ENCODE measurements at regions not wholly inside any gene's neighbourhood (a gene's known extent, or its start where the extent isn't known, plus 50 kb on each side); places are given as distances from the start of the nearest gene placed in this dataset.

DNA sequence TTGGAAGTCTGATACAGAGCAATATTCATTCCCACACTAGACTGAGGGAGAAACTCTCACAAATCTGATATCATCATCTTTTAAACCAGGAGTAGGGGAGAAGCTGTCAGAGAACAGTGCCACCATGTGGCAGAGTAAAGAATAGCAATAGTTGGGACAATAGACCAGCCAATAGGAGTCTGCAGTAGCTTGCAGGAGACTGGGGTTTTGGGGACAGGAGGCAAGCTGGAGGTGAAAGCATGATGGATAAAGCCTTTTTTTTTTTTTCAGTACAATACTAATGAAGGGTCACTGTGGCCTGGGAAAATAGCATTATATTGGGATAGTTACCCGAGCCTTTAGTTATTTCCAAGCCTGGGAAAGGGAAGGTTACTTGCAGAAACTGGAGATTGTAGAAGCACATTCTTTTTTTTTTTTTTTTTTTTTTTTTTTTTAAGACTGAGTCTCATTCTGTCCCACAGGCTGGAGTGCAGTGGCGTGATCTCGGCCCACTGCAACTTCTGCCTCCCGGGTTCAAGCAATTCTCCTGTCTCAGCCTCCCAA, 120.7 kb downstream of the S1PR1 start:
- ATAC-seq = peak; percentile 100
- TF ChIP-seq ZFP3 (CRISPR knock-in tag; IDR thresholded peaks at IDR 0.05) = no peak
- TF ChIP-seq, protein P1, sequence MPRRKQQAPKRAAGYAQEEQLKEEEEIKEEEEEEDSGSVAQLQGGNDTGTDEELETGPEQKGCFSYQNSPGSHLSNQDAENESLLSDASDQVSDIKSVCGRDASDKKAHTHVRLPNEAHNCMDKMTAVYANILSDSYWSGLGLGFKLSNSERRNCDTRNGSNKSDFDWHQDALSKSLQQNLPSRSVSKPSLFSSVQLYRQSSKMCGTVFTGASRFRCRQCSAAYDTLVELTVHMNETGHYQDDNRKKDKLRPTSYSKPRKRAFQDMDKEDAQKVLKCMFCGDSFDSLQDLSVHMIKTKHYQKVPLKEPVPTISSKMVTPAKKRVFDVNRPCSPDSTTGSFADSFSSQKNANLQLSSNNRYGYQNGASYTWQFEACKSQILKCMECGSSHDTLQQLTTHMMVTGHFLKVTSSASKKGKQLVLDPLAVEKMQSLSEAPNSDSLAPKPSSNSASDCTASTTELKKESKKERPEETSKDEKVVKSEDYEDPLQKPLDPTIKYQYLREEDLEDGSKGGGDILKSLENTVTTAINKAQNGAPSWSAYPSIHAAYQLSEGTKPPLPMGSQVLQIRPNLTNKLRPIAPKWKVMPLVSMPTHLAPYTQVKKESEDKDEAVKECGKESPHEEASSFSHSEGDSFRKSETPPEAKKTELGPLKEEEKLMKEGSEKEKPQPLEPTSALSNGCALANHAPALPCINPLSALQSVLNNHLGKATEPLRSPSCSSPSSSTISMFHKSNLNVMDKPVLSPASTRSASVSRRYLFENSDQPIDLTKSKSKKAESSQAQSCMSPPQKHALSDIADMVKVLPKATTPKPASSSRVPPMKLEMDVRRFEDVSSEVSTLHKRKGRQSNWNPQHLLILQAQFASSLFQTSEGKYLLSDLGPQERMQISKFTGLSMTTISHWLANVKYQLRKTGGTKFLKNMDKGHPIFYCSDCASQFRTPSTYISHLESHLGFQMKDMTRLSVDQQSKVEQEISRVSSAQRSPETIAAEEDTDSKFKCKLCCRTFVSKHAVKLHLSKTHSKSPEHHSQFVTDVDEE (CRISPR knock-in tag; IDR thresholded peaks at IDR 0.05) = no peak
- TF ChIP-seq, protein P2, sequence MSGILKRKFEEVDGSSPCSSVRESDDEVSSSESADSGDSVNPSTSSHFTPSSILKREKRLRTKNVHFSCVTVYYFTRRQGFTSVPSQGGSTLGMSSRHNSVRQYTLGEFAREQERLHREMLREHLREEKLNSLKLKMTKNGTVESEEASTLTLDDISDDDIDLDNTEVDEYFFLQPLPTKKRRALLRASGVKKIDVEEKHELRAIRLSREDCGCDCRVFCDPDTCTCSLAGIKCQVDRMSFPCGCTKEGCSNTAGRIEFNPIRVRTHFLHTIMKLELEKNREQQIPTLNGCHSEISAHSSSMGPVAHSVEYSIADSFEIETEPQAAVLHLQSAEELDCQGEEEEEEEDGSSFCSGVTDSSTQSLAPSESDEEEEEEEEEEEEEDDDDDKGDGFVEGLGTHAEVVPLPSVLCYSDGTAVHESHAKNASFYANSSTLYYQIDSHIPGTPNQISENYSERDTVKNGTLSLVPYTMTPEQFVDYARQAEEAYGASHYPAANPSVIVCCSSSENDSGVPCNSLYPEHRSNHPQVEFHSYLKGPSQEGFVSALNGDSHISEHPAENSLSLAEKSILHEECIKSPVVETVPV (CRISPR knock-in tag; IDR thresholded peaks at IDR 0.05) = no peak
- TF ChIP-seq ZNF565 (CRISPR knock-in tag; conservative IDR thresholded peaks at IDR 0.05; ENCODE audit: low read depth) = no peak
- TF ChIP-seq, protein P3, sequence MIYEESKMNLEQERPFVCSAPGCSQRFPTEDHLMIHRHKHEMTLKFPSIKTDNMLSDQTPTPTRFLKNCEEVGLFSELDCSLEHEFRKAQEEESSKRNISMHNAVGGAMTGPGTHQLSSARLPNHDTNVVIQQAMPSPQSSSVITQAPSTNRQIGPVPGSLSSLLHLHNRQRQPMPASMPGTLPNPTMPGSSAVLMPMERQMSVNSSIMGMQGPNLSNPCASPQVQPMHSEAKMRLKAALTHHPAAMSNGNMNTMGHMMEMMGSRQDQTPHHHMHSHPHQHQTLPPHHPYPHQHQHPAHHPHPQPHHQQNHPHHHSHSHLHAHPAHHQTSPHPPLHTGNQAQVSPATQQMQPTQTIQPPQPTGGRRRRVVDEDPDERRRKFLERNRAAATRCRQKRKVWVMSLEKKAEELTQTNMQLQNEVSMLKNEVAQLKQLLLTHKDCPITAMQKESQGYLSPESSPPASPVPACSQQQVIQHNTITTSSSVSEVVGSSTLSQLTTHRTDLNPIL (CRISPR knock-in tag; IDR thresholded peaks at IDR 0.05; ENCODE audit: low read depth) = no peak
- TF ChIP-seq RARB (CRISPR knock-in tag; IDR thresholded peaks at IDR 0.05) = no peak
- TF ChIP-seq ESRRG (CRISPR knock-in tag; IDR thresholded peaks at IDR 0.05) = no peak
- no peak for TF ChIP-seq GLIS3 (CRISPR knock-in tag; IDR thresholded peaks at IDR 0.05)
- no peak for TF ChIP-seq TCF4 (CRISPR knock-in tag; IDR thresholded peaks at IDR 0.05; ENCODE audit: borderline replicate concordance)

DNA sequence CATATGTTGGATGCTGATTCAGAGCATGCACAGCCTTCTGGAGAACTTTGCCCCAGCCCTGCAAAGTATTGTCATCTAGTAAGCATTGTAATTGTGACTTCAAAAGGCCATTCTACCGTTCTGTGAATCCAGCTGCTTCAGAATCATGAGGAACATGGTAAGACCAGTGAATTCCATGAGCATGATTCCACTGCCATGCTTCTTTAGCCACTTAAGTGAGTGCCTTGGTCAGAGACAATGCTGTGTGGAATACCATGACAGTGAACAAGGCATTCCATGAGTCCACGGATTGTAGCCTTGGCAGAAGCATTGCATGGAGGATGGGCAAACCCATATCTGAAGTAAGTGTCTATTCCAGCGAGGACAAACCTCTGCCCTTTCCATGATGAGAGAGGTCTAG, 123.7 kb downstream of the S1PR1 start:
- no peak for ATAC-seq
- TF ChIP-seq ARNTL (CRISPR knock-in tag; IDR thresholded peaks at IDR 0.05; ENCODE audit: borderline replicate concordance, low read depth) = no peak
- TF ChIP-seq, protein P4, sequence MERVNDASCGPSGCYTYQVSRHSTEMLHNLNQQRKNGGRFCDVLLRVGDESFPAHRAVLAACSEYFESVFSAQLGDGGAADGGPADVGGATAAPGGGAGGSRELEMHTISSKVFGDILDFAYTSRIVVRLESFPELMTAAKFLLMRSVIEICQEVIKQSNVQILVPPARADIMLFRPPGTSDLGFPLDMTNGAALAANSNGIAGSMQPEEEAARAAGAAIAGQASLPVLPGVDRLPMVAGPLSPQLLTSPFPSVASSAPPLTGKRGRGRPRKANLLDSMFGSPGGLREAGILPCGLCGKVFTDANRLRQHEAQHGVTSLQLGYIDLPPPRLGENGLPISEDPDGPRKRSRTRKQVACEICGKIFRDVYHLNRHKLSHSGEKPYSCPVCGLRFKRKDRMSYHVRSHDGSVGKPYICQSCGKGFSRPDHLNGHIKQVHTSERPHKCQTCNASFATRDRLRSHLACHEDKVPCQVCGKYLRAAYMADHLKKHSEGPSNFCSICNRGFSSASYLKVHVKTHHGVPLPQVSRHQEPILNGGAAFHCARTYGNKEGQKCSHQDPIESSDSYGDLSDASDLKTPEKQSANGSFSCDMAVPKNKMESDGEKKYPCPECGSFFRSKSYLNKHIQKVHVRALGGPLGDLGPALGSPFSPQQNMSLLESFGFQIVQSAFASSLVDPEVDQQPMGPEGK (CRISPR knock-in tag; IDR thresholded peaks at IDR 0.05; ENCODE audit: borderline replicate concordance) = no peak
- TF ChIP-seq ZNF8 (CRISPR knock-in tag; IDR thresholded peaks at IDR 0.05) = no peak
- TF ChIP-seq SNAI2 (CRISPR knock-in tag; IDR thresholded peaks at IDR 0.05) = no peak
- TF ChIP-seq, protein P3 (CRISPR knock-in tag; IDR thresholded peaks at IDR 0.05; ENCODE audit: low read depth) = no peak
- TF ChIP-seq, protein P1 (CRISPR knock-in tag; IDR thresholded peaks at IDR 0.05) = no peak
- TF ChIP-seq ZNF70 (CRISPR knock-in tag; IDR thresholded peaks at IDR 0.05) = no peak
- no peak for TF ChIP-seq ZC3H10 (CRISPR knock-in tag; IDR thresholded peaks at IDR 0.05)
- TF ChIP-seq ZFP3 (CRISPR knock-in tag; IDR thresholded peaks at IDR 0.05) = no peak
- TF ChIP-seq ZNF565 (CRISPR knock-in tag; conservative IDR thresholded peaks at IDR 0.05; ENCODE audit: low read depth) = no peak
- TF ChIP-seq RARB (CRISPR knock-in tag; IDR thresholded peaks at IDR 0.05) = no peak
- TF ChIP-seq CSDC2 (CRISPR knock-in tag; IDR thresholded peaks at IDR 0.05) = no peak
- no peak for TF ChIP-seq PPARA (CRISPR knock-in tag; IDR thresholded peaks at IDR 0.05; ENCODE audit: borderline replicate concordance)
- no peak for TF ChIP-seq ZFP30 (CRISPR knock-in tag; IDR thresholded peaks at IDR 0.05)
- no peak for TF ChIP-seq TCF4 (CRISPR knock-in tag; IDR thresholded peaks at IDR 0.05; ENCODE audit: borderline replicate concordance)
